ENCODE measurements at regions not wholly inside any gene's neighbourhood (a gene's known extent, or its start where the extent isn't known, plus 50 kb on each side); places are given as distances from the start of the nearest gene placed in this dataset.

- TF ChIP-seq, protein P1, sequence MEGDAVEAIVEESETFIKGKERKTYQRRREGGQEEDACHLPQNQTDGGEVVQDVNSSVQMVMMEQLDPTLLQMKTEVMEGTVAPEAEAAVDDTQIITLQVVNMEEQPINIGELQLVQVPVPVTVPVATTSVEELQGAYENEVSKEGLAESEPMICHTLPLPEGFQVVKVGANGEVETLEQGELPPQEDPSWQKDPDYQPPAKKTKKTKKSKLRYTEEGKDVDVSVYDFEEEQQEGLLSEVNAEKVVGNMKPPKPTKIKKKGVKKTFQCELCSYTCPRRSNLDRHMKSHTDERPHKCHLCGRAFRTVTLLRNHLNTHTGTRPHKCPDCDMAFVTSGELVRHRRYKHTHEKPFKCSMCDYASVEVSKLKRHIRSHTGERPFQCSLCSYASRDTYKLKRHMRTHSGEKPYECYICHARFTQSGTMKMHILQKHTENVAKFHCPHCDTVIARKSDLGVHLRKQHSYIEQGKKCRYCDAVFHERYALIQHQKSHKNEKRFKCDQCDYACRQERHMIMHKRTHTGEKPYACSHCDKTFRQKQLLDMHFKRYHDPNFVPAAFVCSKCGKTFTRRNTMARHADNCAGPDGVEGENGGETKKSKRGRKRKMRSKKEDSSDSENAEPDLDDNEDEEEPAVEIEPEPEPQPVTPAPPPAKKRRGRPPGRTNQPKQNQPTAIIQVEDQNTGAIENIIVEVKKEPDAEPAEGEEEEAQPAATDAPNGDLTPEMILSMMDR (IDR thresholded peaks at IDR 0.05; ENCODE audit: poor library complexity) = no peak
- TF ChIP-seq EZH2phosphoT487 (IDR thresholded peaks at IDR 0.05; ENCODE audit: low read depth, severe bottlenecking, unreplicated experiment) = no peak
These were observed 70.0 kb downstream of the RTP5 start for GRCh38 chr2:241939541-241939940.
